Glutamatergic neuron (in vitro differentiated cells): ENCODE measurements at regions not wholly inside any gene's neighbourhood (a gene's known extent, or its start where the extent isn't known, plus 50 kb on each side); places are given as distances from the start of the nearest gene placed in this dataset.
A peak's percentile ranks its signal among the peaks of the same experiment; 100 is the strongest.

Experiments used
- DNase-seq: peaks from one replicate; pipeline ENCODE4 v3.0.0; 2022
- H3K27ac Mint-ChIP-seq: one replicate; pipeline ENCODE4 v1.8.0; 2020; ENCODE audit warnings: mild to moderate bottlenecking, mixed read lengths, inconsistent platforms; ENCODE audit not compliant: unreplicated experiment
- H3K27me3 Mint-ChIP-seq: one replicate; pipeline ENCODE4 v1.8.0; 2020; ENCODE audit warnings: mild to moderate bottlenecking, moderate library complexity, mixed read lengths, inconsistent platforms; ENCODE audit not compliant: unreplicated experiment
- H3K36me3 Mint-ChIP-seq: one replicate; pipeline ENCODE4 v1.8.0; 2020; ENCODE audit warnings: mild to moderate bottlenecking, mixed read lengths, inconsistent platforms; ENCODE audit not compliant: unreplicated experiment
- H3K4me1 Mint-ChIP-seq: one replicate; pipeline ENCODE4 v1.8.0; 2020; ENCODE audit warnings: mild to moderate bottlenecking, low read depth, mixed read lengths, inconsistent platforms; ENCODE audit not compliant: unreplicated experiment
- H3K4me3 Mint-ChIP-seq: one replicate; pipeline ENCODE4 v1.8.0; 2020; ENCODE audit warnings: mild to moderate bottlenecking, mixed read lengths, inconsistent platforms; ENCODE audit not compliant: unreplicated experiment
- H3K9me3 Mint-ChIP-seq: one replicate; pipeline ENCODE4 v1.8.0; 2020; ENCODE audit warnings: mild to moderate bottlenecking, moderate library complexity, mixed read lengths, inconsistent platforms; ENCODE audit not compliant: unreplicated experiment
- TF ChIP-seq, protein P1 (sequence below): fragments of 200-600 bp; sonication (generic); IDR thresholded peaks from one replicate; pipeline ENCODE4 v1.5.0; 2021; ENCODE audit not compliant: partially characterized antibody, unreplicated experiment

DNA sequence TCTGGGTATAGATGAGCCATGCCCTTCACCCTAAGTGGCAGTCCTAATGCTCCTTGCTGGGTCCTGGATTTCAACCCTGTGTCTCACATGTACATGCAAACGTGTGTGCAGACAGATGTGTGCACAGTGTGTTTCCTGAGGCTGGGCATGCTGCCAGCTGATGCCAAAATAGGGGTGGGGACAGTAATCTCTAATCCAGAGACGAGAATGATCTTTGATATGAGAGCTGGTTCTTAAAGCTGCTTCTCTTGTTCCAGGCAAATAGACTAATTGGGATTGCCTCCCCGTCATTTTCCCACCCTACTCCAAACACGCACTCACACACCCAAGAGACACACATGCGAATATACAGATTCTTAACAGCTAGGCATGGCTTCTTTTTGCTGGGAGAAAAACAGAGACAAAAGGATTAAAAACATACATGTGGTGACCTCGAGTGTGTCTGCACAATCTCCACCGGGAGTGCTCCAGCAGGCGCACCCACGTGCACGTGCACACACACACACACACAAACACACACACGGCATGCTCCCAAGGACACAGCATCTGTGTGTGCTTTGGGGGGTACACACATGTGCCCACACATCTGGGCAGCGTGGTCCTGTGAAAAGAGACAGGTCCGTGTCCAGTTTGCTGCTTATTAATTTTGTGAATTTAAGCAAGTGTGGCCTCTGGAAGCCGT lies 102.1 kb upstream of the ZBTB40 start:
- TF ChIP-seq, protein P1, sequence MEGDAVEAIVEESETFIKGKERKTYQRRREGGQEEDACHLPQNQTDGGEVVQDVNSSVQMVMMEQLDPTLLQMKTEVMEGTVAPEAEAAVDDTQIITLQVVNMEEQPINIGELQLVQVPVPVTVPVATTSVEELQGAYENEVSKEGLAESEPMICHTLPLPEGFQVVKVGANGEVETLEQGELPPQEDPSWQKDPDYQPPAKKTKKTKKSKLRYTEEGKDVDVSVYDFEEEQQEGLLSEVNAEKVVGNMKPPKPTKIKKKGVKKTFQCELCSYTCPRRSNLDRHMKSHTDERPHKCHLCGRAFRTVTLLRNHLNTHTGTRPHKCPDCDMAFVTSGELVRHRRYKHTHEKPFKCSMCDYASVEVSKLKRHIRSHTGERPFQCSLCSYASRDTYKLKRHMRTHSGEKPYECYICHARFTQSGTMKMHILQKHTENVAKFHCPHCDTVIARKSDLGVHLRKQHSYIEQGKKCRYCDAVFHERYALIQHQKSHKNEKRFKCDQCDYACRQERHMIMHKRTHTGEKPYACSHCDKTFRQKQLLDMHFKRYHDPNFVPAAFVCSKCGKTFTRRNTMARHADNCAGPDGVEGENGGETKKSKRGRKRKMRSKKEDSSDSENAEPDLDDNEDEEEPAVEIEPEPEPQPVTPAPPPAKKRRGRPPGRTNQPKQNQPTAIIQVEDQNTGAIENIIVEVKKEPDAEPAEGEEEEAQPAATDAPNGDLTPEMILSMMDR: no peak
- Mint-ChIP-seq H3K9me3 (peaks cover 4% of the 10 kb centered on the region), H3K4me1 (peaks cover 19% of the 10 kb centered on the region), H3K36me3 (no peaks in the 10 kb centered on the region), H3K27ac (no peak overlapping the region), H3K4me3 (peak overlapping the region; percentile 23), H3K27me3 (peaks cover 12% of the 10 kb centered on the region)
- no peak for DNase-seq

DNA sequence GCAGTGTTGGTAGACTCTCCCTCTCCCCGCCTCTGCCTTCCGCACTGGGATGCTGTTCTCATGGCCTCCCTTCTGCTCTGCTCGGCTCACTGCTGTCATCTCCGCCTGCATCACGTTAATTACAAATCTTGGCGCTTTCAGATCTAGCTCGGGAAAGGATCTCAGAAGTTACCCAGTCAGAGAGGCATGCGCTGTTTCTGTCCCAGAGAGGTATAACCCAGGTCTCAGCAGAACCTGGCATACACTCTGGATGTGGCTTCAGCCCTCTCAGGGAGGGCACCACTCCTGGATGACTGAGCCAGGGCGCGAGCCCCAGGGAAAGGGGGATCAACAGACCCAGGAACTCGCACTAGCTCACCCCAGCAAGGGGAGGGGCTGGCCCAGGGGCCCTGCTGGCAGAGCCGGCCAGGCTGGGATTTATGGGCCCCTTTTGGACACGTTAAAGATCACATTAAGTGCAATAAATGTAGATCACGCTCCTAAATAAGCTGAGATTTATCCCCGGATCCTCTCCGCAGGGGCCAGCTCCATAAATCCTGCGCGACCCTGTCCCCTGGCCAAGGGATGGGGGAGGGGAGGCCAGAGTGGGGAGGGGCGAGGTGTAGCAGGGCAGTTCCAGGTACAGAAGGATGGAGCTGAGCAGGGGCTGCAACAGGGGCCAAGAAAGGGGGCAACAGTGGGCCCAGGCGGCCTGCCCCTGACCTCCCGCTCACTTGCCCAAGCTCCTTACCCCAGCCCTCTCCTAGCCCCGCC lies 101.3 kb upstream of the ZBTB40 start:
- H3K4me3 Mint-ChIP-seq: peak overlapping the region; percentile 39

DNA sequence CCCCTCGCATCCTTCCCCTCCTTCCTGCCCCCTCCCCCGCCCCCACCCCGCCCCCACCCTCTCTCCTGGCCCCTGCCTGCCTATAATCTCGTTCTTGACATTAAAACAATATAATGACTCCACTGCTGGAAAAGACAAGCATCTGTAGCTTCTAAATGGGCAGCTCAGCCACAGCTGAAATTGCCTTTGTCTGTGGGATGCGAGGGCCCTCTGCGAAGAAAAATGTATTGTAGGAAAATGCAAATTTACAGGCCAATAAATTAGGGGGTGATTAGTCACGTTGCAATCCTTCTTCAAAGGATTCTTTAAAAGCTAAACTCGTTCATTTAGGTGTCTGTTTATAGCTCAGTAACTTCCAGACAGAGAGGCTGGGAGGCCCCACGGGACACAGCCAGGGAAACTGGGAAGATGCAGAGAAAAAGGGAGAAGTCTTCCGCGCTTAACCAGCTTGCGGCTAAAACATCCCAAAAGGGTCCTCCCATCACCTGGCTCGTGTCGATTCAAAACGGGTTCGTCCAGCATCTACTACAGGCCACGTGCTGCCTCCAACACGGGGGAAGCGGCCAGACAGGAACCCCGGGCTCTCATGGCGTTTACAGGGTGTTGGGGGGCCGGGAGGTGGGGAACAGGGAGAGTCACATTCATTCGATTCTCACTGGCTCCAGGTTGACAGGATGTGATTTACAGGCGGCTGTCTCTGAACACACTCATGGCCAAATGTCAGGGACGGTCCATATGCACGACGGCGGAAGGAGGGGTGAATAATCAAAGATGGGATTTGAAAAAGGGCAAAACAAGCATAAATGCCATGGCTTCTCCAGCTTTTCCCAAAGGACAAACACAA lies 100.5 kb upstream of the ZBTB40 start:
- Mint-ChIP-seq H3K27me3 (peaks cover 2% of the 10 kb centered on the region), H3K36me3 (no peaks in the 10 kb centered on the region), H3K4me3 (peak overlapping the region; percentile 58), H3K9me3 (peaks cover 2% of the 10 kb centered on the region), H3K27ac (peak overlapping the region; percentile 68), H3K4me1 (peaks cover 19% of the 10 kb centered on the region)
- TF ChIP-seq, protein P1: no peak
- DNase-seq: no peak

More for the DNA sequence above, 101.3 kb upstream of the ZBTB40 start:
- peaks cover 2% of the 10 kb centered on the region for H3K9me3 Mint-ChIP-seq
- H3K27ac Mint-ChIP-seq: peak overlapping the region; percentile 14
- no peaks in the 10 kb centered on the region for H3K36me3 Mint-ChIP-seq
- H3K4me1 Mint-ChIP-seq: peaks cover 19% of the 10 kb centered on the region
- TF ChIP-seq, protein P1: no peak
- peaks cover 6% of the 10 kb centered on the region for H3K27me3 Mint-ChIP-seq
- no peak for DNase-seq

DNA sequence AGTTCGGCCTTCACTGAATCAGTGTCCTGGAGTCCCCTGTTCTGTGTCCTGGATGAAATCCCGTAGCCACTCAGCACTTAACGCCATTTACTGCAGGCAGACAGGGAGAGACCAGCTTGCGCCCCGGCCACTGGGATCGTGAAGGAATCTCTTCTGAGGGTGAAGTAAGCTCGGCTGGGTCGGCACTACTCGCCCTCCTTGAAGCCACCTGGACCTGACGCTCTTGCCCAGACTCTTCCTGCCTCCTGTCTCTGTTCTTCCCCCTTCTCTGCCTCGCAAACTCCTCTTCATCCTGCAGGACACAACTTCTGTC lies 99.9 kb upstream of the ZBTB40 start:
- Mint-ChIP-seq H3K4me3 (no peak overlapping the region), H3K27ac (no peak overlapping the region), H3K27me3 (peaks cover 2% of the 10 kb centered on the region), H3K4me1 (peaks cover 19% of the 10 kb centered on the region), H3K36me3 (no peaks in the 10 kb centered on the region), H3K9me3 (peaks cover 2% of the 10 kb centered on the region)
- TF ChIP-seq, protein P1: no peak
- no peak for DNase-seq
